Activated CD8-positive, alpha-beta memory T cell treated with anti-CD3 and anti-CD28 coated beads, Interleukin-2, amount 50 U/mL, for 24 hours (primary cell): ENCODE measurements at regions not wholly inside any gene's neighbourhood (a gene's known extent, or its start where the extent isn't known, plus 50 kb on each side); places are given as distances from the start of the nearest gene placed in this dataset.
"Not testable (repeated sequence)": the region's sequence is repeated elsewhere in the genome, so short reads cannot be mapped to it uniquely, and the experiment has no call there.

Experiments used
- DNase-seq: peaks from one replicate; pipeline ENCODE4 v3.0.0-alpha.2; 2020; ENCODE audit errors: extremely low read depth

DNA sequence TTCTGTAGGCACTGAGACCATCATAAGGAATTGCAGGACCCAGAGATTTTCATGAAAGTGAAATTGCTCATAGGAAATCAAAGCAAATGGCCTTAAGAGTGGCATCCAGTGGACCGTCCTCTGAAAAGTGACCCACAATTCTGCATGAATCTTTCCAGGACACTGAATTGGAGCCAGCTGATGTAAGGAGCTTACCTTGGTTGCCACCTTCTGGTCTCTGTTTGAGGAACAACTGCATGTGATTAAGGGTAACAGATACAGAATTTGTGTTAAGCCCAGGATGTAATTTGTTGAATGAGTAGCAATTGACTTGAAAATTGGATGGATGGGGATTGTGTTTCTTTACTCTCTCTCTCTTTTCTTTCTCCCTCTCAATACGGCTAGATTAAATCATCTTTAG lies 49.9 kb upstream of the GAS1 start:
- DNase-seq, result no peak

GRCh38 chr9:86997951-86998350 lies 50.6 kb upstream of the GAS1 start:
- DNase-seq, result no peak

GRCh38 chr9:87002517-87002916 lies 55.2 kb upstream of the GAS1 start:
- DNase-seq, result no peak

DNA sequence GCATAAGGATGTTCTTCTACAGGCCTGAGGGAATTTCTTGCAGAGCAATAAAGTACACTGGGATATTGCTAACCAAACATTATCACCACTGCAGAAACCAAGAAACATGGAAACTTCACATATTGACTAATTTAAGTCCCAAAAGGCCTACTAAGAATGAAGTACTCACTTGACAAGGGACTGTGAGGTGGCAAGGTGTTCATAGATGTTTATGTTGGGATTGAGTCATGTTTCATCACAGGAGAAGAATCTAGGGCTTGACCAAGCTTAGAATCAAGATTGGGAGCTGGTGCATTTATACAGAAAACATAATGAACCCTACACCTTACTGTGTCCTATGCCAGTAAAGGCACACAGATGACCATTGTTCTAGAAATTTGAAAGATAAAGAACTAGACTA lies 56.7 kb upstream of the GAS1 start:
- DNase-seq, result no peak

DNA sequence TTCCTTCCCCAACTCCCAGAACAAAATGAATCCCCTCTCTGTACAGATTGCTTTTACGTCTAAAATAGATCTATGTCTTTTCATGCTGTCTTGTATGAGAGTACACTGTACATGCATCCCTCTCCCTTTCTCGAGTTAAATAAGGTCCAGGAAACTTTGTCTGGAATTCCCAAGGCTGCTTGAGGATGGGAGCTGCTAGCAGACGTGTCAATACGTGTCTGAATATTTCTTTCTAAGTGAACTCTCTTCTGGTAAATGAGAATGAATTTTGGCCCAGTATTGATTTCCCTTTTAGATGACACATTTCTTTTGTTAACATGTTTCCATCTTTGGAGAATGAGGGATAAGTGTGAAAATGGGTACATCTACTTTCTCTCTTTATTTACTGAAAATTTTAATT lies 59.6 kb upstream of the GAS1 start:
- no peak for DNase-seq

GRCh38 chr9:87007711-87008366 lies 60.5 kb upstream of the GAS1 start:
- no peak for DNase-seq

DNA sequence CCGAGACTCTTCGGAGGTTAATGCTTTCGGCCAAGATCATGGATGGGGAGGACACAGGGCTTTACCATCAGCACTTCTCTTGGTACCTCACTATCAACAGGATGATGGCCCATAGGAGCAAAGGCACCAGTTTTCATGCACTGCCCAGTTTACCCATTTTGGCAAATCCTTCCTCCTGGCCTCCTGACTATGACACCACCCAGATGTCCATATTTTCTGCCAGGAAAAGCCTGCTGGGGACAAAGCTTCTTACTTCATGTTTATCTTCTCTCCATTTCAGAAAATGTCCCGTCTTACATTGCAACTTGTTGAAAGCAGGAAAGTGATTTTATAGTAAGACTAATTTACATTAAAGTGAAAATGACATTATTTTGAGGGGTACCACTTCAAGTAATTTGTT lies 61.4 kb upstream of the GAS1 start:
- DNase-seq, result no peak

DNA sequence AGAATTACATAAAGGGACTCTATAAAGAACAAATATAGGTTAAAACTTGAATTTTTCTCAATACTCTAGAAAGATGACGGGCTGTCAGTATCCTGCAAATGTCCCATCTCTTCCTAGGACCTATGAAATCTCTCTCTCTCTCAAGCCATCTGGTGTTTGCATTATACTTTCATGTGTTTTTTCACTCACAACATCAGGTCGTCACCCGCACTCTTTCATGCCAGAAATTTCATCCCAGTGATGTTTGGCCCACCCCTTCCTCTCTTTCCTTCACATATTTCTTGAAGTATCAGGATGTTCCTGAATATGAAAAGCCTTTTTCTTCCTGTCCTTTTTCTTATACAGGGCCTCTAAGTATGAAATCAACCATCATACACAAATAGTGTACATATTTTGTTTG lies 63.3 kb upstream of the GAS1 start:
- no peak for DNase-seq

GRCh38 chr9:87011551-87011950 lies 64.2 kb upstream of the GAS1 start:
- DNase-seq, result no peak

GRCh38 chr9:87013490-87013889 lies 66.2 kb upstream of the GAS1 start:
- no peak for DNase-seq

DNA sequence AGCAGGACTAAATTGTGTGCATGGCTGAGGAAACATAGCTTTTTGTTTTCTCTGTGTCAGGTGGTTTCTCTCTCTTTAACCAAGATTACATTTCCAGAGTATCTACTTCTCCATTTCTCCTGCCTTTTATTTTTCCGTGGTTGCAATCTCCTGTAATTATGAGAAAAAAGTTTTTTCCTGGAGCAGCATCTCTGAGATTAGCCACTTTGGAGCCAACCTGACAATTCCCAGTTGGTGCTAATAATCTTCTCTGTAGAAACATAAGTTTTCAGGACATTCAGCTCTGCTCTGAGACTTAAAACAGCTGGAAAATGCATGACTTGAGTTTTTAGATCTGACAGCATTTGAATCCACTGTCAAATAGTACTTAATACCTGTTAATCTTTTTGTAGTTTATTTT lies 67.1 kb upstream of the GAS1 start:
- DNase-seq, result no peak

DNA sequence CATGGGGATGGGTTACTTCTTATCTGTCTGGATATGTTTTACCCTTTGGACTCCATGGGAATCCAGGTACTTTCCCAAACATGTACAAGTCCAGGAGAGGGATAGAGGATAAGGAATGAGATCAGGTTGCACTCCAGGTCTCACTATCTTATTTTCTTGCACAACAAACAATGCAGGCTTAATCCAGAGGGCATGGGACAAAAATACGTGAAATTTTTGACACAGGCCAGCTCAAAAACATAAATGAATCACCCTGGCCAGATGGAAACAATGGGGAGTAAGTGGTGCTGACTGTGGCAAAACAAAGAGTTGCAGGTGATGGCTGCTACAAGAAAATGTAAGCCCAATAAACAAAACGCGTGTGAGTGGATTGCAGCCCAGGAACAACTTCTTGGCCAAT lies 69.4 kb upstream of the GAS1 start:
- DNase-seq, result no peak

DNA sequence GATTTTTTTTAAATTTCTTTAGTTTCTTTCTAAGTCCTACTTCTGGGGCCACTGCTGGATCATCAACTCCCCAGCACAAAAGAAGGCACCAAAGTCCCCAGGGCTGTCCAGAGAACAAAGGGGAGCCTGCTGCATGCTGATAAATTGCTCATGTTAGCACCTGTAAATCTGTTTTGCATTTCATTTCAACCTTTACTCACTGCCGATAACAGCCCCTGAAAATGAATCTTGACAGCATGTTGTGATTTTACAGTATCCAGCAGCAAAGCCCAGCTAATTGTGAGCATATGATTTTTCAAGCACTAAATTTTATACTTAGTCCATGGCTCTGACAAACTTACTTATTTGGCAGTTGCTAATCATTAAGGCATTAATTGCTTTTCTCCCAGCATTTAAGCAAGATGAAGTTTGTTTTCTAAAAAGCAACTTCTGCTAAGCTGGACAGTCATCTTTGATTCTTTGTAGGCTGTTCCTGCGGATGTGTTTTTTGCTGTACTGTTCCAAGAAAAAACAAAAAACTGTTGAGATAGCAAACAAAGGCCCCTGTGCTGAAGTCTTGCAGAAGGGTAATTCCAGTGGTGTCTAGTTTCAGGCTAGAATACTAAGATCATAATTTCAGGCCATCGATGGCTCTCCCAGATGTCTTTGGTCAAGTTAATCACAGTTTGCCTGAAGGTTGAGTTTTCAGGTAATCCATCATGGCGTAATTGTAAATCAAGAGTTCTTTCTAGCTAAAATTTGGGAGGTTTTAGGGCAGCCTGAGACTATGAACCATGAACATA lies 73.1 kb upstream of the GAS1 start:
- no peak for DNase-seq

GRCh38 chr9:87022178-87022577 lies 74.9 kb upstream of the GAS1 start:
- DNase-seq, result no peak

DNA sequence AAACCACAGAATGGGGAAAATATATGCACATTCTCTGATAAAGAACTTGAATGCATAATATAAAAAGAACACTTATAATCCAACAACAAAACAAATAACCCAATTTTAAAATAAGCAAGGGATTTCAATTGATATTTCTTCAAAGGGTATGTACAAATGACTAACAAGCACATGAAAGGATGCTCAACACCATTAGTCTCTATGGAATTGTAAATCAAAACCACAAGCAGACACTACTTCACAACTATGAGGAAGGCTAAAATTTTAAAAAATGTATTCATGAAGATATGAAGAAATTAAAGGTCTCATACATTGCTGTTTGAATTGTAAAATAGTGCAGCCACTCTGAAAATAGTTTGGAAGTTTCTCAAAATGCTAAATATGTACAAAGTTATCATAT lies 78.9 kb upstream of the GAS1 start:
- no peak for DNase-seq

- not testable (repeated sequence) for DNase-seq
Measured at GRCh38 chr9:87028836-87029235, 81.5 kb upstream of the GAS1 start.

DNA sequence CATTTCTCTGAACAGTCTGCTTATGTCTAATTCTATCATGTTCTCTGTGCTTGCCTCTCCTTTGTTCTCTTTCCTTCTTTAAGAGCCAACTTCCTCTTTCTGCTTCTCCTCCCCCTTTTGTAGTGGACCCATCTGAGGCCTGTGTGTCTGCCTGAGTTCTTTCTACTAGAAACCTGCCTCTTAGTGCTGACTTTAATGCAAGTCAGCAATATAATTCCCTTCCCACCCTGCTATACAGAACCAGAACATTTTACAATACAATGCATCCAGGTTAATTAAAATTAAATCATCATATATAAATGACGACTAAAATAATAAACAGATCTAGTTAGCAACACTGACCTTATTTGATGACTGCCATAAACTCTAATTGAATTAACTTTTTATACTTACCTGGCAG lies 82.6 kb upstream of the GAS1 start:
- no peak for DNase-seq

DNA sequence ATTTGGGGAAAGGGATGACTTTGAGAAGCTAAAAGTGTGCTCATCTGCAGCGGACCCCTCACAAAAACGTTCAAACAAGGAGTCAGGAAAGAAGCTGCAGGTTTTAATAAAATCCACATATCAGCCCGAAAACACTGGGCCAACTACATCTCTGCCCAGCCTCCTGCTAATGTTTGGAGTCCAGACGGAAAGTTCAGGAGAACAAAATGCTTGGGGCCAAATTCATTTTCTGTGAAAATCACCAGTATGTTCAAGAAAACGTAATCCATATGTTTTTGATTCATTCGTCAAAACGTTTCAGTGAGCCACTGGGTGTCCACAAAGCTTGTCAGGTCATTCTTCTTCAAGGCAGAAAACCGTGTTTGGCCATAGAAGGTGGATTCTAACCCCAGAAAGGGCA lies 87.5 kb upstream of the GAS1 start:
- DNase-seq, result no peak

DNA sequence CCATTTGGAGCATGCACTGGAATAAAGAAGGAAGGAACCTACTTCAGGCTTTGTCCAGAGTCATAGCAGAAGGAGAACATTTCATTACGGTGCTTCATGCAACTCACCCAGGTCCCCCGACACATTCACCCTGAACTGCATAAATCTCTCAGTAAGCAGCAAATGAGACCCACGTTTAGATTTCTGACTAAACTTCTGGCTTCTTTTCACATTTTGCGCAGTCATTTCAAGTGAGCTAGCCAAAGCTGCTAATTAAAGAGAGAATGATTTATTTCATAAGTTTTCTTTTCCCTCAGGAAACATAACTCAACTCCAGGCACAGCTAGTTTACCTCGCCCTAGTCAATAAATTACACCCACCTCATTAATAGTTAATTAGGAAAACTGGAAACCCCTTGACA lies 88.6 kb upstream of the GAS1 start:
- DNase-seq, result no peak

GRCh38 chr9:87036506-87036905 lies 89.2 kb upstream of the GAS1 start:
- DNase-seq, result no peak

- no peak for DNase-seq
Measured at GRCh38 chr9:87039809-87040392, 92.6 kb upstream of the GAS1 start.

GRCh38 chr9:87040410-87041009 lies 93.2 kb upstream of the GAS1 start:
- no peak for DNase-seq
